ENCODE measurements at regions not wholly inside any gene's neighbourhood (a gene's known extent, or its start where the extent isn't known, plus 50 kb on each side); places are given as distances from the start of the nearest gene placed in this dataset.

DNA sequence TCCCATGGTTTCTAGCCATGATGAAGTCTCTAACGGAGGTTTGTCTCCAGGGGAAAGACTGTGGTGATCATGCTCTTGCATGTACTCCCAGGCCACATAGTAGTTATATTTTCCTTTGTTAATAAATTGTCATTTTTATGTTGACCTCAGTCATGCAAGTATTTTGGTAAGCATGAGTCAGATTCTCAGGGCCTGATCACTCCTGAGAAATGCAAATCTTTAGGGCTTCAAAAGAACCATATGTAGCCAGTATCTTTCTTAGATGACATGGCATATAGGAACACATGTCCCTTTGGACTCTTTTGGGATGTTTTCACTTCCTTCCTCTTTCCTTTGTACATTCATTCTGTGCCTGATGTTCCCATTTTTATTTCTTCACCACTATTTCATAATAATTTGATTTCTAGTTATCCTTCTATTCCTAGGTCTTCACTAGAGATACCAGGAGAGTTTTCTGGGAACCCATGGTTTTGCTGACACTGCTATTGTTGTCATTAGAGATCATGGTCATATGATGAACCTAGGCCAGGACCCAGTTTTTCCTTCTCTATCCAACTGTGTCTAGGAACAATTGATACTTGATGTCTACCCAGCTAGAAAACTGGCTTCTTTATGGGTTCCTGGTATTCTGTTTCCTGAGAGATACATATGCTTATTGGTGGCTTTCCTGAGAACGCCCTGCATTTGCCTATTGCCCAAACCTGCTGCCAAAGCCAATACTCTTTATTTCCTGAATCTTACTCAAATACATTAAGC lies 248.1 kb upstream of the NREP start:
- no TSS peak for BruUV-seq (replicated peaks)
- DNase-seq: peak; percentile 61

DNA sequence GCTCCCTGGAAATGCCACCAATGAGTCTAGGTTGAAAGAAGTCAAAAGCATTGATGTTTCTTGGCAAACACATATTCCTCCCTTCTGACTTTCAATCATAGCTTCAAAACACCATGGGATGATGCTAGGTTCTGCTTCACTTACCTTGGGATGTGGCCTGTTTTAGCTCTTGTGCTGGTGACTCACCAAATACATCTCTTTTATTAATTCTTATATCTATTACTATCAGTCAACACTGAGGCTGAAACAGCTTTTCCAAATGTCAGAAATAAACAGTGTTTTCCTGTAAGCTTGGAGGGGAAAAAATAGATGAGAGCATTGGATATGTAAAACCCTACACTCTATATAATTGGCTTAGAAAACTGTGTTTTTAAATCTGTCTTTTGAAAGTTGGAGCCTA lies 245.4 kb upstream of the NREP start:
- CTCF ChIA-PET: no interaction called here
- no peak overlapping the region for H3K4me2 ChIP-seq (ENCODE audit: low read length)
- ATAC-seq (no peak), DNase-seq (no peak)
- peaks cover 36% of the 10 kb centered on the region for H3K4me1 ChIP-seq (ENCODE audit: insufficient read depth, low read length)
- H3K9me2 ChIP-seq (replicated peaks; ENCODE audit: low read length): no peaks in the 10 kb centered on the region
- H2AFZ ChIP-seq (ENCODE audit: low read length): no peak overlapping the region
- H3K4me3 ChIP-seq (ENCODE audit: low read length): no peak overlapping the region
- no peaks in the 10 kb centered on the region for H3F3A ChIP-seq (ENCODE audit: low read length, unreplicated experiment)
- H3K9me3 ChIP-seq (ENCODE audit: low read length): no peaks in the 10 kb centered on the region
- no peak overlapping the region for H3K9ac ChIP-seq (ENCODE audit: low read length)
- TF ChIP-seq EZH2phosphoT487 (IDR thresholded peaks at IDR 0.05; ENCODE audit: borderline replicate concordance, low read length): no peak
- TF ChIP-seq EZH2 (IDR thresholded peaks at IDR 0.05; ENCODE audit: low read length, unreplicated experiment): no peak
- TF ChIP-seq, protein P1, sequence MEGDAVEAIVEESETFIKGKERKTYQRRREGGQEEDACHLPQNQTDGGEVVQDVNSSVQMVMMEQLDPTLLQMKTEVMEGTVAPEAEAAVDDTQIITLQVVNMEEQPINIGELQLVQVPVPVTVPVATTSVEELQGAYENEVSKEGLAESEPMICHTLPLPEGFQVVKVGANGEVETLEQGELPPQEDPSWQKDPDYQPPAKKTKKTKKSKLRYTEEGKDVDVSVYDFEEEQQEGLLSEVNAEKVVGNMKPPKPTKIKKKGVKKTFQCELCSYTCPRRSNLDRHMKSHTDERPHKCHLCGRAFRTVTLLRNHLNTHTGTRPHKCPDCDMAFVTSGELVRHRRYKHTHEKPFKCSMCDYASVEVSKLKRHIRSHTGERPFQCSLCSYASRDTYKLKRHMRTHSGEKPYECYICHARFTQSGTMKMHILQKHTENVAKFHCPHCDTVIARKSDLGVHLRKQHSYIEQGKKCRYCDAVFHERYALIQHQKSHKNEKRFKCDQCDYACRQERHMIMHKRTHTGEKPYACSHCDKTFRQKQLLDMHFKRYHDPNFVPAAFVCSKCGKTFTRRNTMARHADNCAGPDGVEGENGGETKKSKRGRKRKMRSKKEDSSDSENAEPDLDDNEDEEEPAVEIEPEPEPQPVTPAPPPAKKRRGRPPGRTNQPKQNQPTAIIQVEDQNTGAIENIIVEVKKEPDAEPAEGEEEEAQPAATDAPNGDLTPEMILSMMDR (conservative IDR thresholded peaks at IDR 0.05; ENCODE audit: low read depth, low read length): no peak
- BruUV-seq (replicated peaks): no TSS peak
- H3K79me2 ChIP-seq (ENCODE audit: low read length): no peaks in the 10 kb centered on the region
- POLR2A ChIA-PET (ENCODE audit: unreplicated experiment): no interaction called here
- no peaks in the 10 kb centered on the region for H3K27me3 ChIP-seq (ENCODE audit: low read length)
- no peaks in the 10 kb centered on the region for H4K20me1 ChIP-seq (ENCODE audit: low read length)
- intact Hi-C loops (cut with micrococcal nuclease): no loop called here
- H3K36me3 ChIP-seq (ENCODE audit: low read depth, low read length): no peaks in the 10 kb centered on the region
- no peak overlapping the region for H3K27ac ChIP-seq (ENCODE audit: low read length)

More for the DNA sequence above, 248.1 kb upstream of the NREP start:
- Histone ChIP-seq H3K4me3 (ENCODE audit: low read length) (no peak overlapping the region), H3K36me3 (ENCODE audit: low read depth, low read length) (no peaks in the 10 kb centered on the region), H3K27me3 (ENCODE audit: low read length) (no peaks in the 10 kb centered on the region), H3K27ac (ENCODE audit: low read length) (peak overlapping the region; percentile 48), H3K4me2 (ENCODE audit: low read length) (no peak overlapping the region), H3K9me2 (replicated peaks; ENCODE audit: low read length) (no peaks in the 10 kb centered on the region), H3K9ac (ENCODE audit: low read length) (no peak overlapping the region), H3K9me3 (ENCODE audit: low read length) (no peaks in the 10 kb centered on the region), H3K4me1 (ENCODE audit: insufficient read depth, low read length) (peaks cover 15% of the 10 kb centered on the region), H3F3A (ENCODE audit: low read length, unreplicated experiment) (no peaks in the 10 kb centered on the region), H3K79me2 (ENCODE audit: low read length) (no peaks in the 10 kb centered on the region), H4K20me1 (ENCODE audit: low read length) (no peaks in the 10 kb centered on the region), H2AFZ (ENCODE audit: low read length) (no peak overlapping the region)
- peak; percentile 75 for ATAC-seq
- ChIA-PET CTCF (no interaction called here), POLR2A (ENCODE audit: unreplicated experiment) (no interaction called here)
- intact Hi-C loops (cut with micrococcal nuclease): no loop called here
- TF ChIP-seq EZH2phosphoT487 (IDR thresholded peaks at IDR 0.05; ENCODE audit: borderline replicate concordance, low read length) (no peak), EZH2 (IDR thresholded peaks at IDR 0.05; ENCODE audit: low read length, unreplicated experiment) (no peak)
- TF ChIP-seq, protein P1 (conservative IDR thresholded peaks at IDR 0.05; ENCODE audit: low read depth, low read length): no peak

DNA sequence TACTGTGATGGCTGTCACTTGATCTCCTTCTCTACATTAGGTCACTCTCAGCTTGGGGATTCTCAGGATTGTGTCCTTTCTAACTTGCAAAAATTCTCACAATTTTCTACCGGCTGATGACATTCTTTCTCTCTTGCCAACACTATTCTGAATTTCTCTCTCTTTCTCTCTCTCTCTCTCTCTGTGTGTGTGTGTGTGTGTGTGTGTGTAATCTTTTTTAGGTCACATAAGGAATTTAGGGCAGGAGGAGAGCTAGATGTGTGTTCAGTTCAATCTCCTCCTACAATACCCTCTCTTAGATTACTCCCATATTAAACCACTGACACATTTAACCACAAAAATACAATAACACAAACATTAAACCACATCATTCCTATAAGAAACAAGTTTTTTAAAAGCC lies 242.3 kb upstream of the NREP start:
- Histone ChIP-seq H3K9me2 (replicated peaks; ENCODE audit: low read length) (no peaks in the 10 kb centered on the region), H3F3A (ENCODE audit: low read length, unreplicated experiment) (no peaks in the 10 kb centered on the region), H3K4me3 (ENCODE audit: low read length) (no peak overlapping the region), H2AFZ (ENCODE audit: low read length) (no peak overlapping the region), H4K20me1 (ENCODE audit: low read length) (no peaks in the 10 kb centered on the region), H3K4me1 (ENCODE audit: insufficient read depth, low read length) (peaks cover 27% of the 10 kb centered on the region), H3K4me2 (ENCODE audit: low read length) (no peak overlapping the region), H3K27me3 (ENCODE audit: low read length) (no peaks in the 10 kb centered on the region), H3K9me3 (ENCODE audit: low read length) (no peaks in the 10 kb centered on the region), H3K79me2 (ENCODE audit: low read length) (no peaks in the 10 kb centered on the region), H3K9ac (ENCODE audit: low read length) (no peak overlapping the region), H3K36me3 (ENCODE audit: low read depth, low read length) (no peaks in the 10 kb centered on the region), H3K27ac (ENCODE audit: low read length) (no peak overlapping the region)
- intact Hi-C loops (cut with micrococcal nuclease): loop anchor here (10.0 kb wide), 1 partner anchor 244 kb away; the partner anchor contains the start of gene NREP
- CTCF ChIA-PET: interaction anchor here (0.6 kb wide), 1 partner anchor 147 kb away, joined by 3 read pairs; no protein-coding TSS in a partner anchor
- no peak for TF ChIP-seq EZH2 (IDR thresholded peaks at IDR 0.05; ENCODE audit: low read length, unreplicated experiment)
- DNase-seq (peak; percentile 17), ATAC-seq (no peak)
- POLR2A ChIA-PET (ENCODE audit: unreplicated experiment): no interaction called here
- no TSS peak for BruUV-seq (replicated peaks)
